ENCODE measurements at regions not wholly inside any gene's neighbourhood (a gene's known extent, or its start where the extent isn't known, plus 50 kb on each side); places are given as distances from the start of the nearest gene placed in this dataset.
A peak's percentile ranks its signal among the peaks of the same experiment; 100 is the strongest.

DNA sequence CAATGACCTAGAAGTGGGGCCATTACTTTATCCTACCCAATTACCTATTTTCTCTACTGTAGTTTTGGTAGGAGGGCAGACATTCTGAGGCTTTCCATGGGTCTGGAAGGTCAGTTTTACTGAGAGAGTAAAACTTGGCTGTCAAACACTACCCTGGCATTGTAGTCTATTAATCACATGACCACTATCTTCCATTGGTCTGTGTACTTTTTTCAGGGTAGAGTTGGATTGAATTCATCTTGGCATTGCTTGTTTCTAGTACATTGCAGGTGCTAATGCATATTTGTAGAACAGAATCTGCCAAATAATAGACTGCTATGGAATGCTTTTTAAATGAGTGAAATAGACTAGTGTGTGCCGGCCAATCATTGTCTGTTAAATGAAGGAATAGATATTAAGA, 271.9 kb downstream of the STIM2 start:
- H3K4me3 ChIP-seq (ENCODE audit: low read depth, low read length) = no peak overlapping the region
- TF ChIP-seq, protein P1, sequence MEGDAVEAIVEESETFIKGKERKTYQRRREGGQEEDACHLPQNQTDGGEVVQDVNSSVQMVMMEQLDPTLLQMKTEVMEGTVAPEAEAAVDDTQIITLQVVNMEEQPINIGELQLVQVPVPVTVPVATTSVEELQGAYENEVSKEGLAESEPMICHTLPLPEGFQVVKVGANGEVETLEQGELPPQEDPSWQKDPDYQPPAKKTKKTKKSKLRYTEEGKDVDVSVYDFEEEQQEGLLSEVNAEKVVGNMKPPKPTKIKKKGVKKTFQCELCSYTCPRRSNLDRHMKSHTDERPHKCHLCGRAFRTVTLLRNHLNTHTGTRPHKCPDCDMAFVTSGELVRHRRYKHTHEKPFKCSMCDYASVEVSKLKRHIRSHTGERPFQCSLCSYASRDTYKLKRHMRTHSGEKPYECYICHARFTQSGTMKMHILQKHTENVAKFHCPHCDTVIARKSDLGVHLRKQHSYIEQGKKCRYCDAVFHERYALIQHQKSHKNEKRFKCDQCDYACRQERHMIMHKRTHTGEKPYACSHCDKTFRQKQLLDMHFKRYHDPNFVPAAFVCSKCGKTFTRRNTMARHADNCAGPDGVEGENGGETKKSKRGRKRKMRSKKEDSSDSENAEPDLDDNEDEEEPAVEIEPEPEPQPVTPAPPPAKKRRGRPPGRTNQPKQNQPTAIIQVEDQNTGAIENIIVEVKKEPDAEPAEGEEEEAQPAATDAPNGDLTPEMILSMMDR (conservative IDR thresholded peaks at IDR 0.05; ENCODE audit: low read depth, low read length) = no peak
- no peak for DNase-seq (ENCODE audit: low read depth)

DNA sequence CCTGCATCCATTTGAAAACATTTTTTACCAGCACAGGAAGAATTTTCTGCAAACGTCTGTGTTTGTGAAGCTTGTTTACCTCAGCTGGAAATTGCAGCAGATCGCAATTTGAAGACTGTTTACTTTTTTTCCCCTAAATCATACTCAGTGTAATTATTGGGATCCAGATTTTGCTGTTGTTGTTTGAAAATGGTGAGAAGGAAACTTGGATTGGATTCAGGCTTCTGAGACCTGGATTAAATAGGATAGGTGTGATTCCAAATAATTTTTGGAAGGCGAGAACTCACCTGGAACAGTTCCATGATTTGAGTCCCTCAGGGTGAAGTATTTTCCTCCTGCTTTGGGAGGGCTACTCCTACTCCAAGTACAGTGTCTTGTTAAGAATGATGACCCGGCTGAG, 279.8 kb downstream of the STIM2 start:
- DNase-seq (ENCODE audit: low read depth) = no peak
- TF ChIP-seq, protein P1 (conservative IDR thresholded peaks at IDR 0.05; ENCODE audit: low read depth, low read length) = no peak
- H3K4me3 ChIP-seq (ENCODE audit: low read depth, low read length) = no peak overlapping the region

DNA sequence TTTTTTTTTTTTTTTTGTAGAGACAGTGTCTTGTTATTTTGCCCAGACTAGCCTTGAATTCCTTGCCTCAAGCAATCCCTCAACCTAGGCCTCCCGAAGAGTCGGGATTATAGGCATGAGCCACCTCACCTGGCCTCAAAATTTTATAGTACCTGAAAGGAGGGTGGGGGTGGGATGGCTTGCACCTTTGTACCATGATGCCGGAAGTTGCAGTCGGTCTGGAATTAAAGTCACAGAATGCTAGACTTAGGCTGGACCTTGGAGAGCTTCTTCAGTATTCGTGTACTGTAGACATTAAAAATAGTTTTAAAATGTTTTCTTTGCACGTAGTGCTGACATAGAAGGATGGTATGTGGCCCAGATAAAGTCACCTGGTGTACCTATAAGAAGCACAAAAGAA, 280.9 kb downstream of the STIM2 start:
- H3K4me3 ChIP-seq (ENCODE audit: low read depth, low read length) = no peak overlapping the region
- TF ChIP-seq, protein P1 (conservative IDR thresholded peaks at IDR 0.05; ENCODE audit: low read depth, low read length) = no peak
- DNase-seq (ENCODE audit: low read depth) = no peak

DNA sequence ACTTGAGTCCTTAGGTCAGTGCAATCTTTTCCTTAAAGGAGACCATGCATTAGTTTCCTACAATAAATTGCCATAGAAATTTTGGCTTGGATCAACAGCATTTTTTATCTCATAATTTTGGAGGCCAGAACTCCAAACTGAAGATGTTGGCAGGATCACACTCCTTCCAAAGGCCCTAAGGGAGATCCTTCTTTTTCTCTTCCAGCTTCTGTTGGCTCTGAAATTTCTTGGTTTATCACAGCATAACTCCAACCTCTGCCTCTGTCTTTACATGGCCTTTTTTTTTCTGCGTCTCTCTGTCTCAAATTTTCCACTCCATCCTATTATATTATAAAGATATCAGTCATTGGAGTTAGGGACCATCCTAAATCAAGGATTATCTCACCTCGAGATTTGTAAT, 282.2 kb downstream of the STIM2 start:
- H3K4me3 ChIP-seq (ENCODE audit: low read depth, low read length) = no peak overlapping the region
- DNase-seq (ENCODE audit: low read depth) = no peak
- TF ChIP-seq, protein P1 (conservative IDR thresholded peaks at IDR 0.05; ENCODE audit: low read depth, low read length) = no peak

DNA sequence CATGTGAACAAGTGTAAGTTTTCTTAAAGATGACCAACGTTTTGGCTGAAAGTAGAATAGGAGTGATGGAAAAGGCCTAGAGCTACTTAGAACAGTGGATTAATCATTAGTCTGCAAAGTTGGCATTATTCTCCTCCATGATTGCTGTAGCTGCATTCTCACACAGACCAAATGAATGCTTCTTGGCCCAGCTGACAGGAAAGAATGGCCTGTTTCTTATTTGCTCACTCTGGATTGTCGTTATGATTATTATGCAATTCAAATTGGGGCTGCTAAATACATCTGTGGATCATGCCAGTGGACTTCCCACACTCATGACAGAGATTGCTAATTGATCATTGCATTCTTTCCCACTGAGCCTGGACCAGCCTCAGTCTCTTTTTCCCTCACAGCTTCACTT, 285.0 kb downstream of the STIM2 start:
- TF ChIP-seq, protein P1 (conservative IDR thresholded peaks at IDR 0.05; ENCODE audit: low read depth, low read length) = no peak
- no peak for DNase-seq (ENCODE audit: low read depth)
- H3K4me3 ChIP-seq (ENCODE audit: low read depth, low read length) = no peak overlapping the region

DNA sequence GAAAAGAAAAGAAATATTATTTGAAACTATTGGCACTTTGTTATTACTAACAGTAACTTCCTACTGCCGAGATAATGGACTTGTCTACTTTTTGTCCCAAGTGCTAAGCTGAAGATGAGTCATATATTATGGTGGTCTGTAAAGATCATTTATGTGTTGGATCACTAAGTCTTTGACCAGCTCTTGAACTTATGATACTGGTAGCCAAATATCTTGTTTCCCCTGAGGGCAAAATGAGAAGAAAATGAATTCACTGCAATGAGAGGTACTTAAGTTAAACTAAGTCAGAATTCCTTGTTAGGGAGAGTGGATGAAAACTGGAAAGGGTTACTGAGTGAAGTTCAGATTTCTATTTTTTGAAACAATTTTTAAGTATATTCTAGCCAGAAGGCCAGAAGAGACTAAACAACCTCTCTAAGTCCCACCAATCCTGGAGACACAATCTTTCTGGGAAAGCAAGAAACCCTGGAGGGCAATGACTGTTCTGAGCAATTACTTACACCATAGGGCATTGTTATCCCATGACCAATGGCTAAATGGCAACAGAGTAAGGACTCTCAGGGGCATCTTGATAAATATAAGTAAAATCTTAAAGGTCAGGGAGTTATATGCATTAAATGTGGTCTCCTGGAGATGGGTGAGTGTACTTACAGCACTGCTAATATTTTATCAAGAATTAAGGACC, 287.7 kb downstream of the STIM2 start:
- DNase-seq (ENCODE audit: low read depth) = no peak
- no peak overlapping the region for H3K4me3 ChIP-seq (ENCODE audit: low read depth, low read length)
- TF ChIP-seq, protein P1 (conservative IDR thresholded peaks at IDR 0.05; ENCODE audit: low read depth, low read length) = no peak

DNA sequence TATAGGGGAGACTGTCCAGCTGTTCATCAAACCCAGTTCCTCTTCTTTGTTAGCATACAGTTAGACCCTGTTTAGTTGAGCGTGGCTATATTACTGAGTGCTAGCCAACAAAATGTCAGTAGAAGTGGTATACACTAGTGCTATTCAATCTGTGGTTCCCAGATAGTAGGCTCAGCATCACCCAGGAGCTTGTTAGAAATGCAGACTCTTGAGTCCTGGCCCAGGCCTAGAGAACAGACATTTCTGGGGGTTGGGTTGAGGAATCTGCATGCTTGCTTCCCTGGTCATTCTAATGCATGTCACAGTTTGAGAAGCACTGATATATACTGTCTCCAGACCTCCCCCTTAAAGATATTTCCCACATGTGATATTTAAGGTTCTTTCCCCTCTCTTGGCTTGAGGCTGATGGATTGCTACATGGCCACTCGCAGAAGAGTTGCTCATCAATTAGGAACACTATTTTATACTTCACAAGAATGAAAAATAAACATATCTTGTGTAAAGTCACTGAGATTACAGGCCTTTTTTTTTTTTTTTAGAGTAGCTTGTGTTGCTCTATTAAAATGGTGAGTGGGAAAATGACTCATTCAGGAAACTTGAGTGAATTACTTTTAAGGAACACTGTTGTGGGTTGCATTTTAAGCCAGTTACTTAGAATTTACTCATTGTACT, 289.0 kb downstream of the STIM2 start:
- no peak overlapping the region for H3K4me3 ChIP-seq (ENCODE audit: low read depth, low read length)
- peak; percentile 1 for DNase-seq (ENCODE audit: low read depth)
- TF ChIP-seq, protein P1 (conservative IDR thresholded peaks at IDR 0.05; ENCODE audit: low read depth, low read length) = no peak
